ENCODE measurements at regions not wholly inside any gene's neighbourhood (a gene's known extent, or its start where the extent isn't known, plus 50 kb on each side); places are given as distances from the start of the nearest gene placed in this dataset.

DNA sequence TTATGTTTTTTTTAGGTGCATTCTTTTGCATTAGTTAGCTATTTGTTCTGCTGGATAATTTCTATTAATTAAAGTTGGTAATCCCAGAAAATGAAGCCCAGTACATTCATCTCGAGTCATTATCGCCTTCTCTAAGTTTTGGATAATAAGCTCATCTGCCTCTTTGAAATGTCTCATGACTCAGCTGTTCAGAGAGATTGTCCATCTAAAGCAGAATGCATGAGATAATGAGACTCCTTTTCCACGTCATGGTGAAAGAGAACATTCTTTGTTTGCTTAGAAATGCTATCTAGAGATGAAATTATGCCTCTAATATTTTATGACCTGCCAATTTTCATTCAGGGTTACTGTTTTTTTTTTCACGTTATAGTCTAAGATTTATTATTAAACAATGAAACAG is 374.7 kb upstream of the GOLIM4 start:
- Mint-ChIP-seq H3K4me1 (ENCODE audit: low read depth) (peaks cover 3% of the 10 kb centered on the region), H3K27me3 (no peaks in the 10 kb centered on the region), H3K4me3 (ENCODE audit: low read depth) (no peak overlapping the region), H3K27ac (no peak overlapping the region), H3K36me3 (ENCODE audit: insufficient read depth) (no peaks in the 10 kb centered on the region), H3K9me3 (ENCODE audit: low read depth) (no peaks in the 10 kb centered on the region)
- TF ChIP-seq, protein P1, sequence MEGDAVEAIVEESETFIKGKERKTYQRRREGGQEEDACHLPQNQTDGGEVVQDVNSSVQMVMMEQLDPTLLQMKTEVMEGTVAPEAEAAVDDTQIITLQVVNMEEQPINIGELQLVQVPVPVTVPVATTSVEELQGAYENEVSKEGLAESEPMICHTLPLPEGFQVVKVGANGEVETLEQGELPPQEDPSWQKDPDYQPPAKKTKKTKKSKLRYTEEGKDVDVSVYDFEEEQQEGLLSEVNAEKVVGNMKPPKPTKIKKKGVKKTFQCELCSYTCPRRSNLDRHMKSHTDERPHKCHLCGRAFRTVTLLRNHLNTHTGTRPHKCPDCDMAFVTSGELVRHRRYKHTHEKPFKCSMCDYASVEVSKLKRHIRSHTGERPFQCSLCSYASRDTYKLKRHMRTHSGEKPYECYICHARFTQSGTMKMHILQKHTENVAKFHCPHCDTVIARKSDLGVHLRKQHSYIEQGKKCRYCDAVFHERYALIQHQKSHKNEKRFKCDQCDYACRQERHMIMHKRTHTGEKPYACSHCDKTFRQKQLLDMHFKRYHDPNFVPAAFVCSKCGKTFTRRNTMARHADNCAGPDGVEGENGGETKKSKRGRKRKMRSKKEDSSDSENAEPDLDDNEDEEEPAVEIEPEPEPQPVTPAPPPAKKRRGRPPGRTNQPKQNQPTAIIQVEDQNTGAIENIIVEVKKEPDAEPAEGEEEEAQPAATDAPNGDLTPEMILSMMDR (IDR thresholded peaks at IDR 0.05; ENCODE audit: unreplicated experiment) = no peak
- no peak for DNase-seq (ENCODE audit: low spot score, unreplicated experiment)

DNA sequence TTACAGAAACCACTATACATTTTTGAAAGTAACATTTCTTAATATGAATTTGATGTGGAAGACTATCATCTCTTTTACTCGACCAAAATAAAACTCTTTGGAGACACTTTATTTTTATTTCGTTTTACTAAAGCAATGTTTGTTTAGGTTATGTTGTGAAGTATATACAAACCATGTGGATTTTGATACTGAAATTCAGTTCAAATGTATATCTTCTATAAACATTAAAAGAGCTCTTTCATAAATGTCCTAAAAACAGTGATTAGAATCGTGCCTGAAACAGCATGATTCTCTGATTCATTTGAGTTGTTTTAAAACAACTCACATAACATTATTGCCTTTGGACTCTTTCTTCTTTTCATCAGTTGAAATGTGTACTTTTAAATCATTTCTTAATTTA is 373.7 kb upstream of the GOLIM4 start:
- Mint-ChIP-seq H3K9me3 (ENCODE audit: low read depth) (peaks cover 8% of the 10 kb centered on the region), H3K27ac (no peak overlapping the region), H3K36me3 (ENCODE audit: insufficient read depth) (peaks cover 6% of the 10 kb centered on the region), H3K27me3 (no peaks in the 10 kb centered on the region), H3K4me3 (ENCODE audit: low read depth) (no peak overlapping the region), H3K4me1 (ENCODE audit: low read depth) (peaks cover 3% of the 10 kb centered on the region)
- TF ChIP-seq, protein P1 (IDR thresholded peaks at IDR 0.05; ENCODE audit: unreplicated experiment) = no peak
- DNase-seq (ENCODE audit: low spot score, unreplicated experiment) = no peak

DNA sequence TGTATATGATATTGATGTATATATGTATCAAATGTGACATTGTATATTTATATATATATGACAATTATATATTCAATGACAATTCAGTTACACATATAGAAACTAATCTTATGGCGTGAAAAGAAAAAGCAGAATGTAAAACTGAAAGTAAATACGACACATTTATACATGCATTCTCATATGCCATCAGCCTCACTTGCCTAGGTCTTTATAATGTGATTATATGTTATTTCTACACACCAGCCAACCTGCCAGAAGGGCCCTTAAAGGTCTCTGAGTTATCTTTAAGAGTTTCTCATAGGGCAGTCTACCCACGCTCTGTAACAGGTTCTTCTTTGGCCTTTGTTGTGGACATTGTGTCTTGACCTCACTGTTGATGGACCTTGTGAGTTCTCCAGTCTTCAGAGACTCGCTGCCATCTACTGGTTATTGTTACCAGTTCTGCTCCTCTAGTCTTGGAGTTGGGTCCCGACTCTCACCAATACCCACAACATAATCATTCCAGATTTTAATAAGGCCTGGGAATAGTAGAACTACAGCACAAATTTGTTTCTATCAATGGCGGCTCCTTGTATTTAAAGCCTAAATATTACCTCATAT is 371.5 kb upstream of the GOLIM4 start:
- TF ChIP-seq, protein P1 (IDR thresholded peaks at IDR 0.05; ENCODE audit: unreplicated experiment) = peak; percentile 58
- Mint-ChIP-seq H3K9me3 (ENCODE audit: low read depth) (peaks cover 19% of the 10 kb centered on the region), H3K36me3 (ENCODE audit: insufficient read depth) (peaks cover 14% of the 10 kb centered on the region), H3K4me1 (ENCODE audit: low read depth) (peaks cover 2% of the 10 kb centered on the region), H3K27me3 (no peaks in the 10 kb centered on the region), H3K27ac (no peak overlapping the region), H3K4me3 (ENCODE audit: low read depth) (no peak overlapping the region)
- no peak for DNase-seq (ENCODE audit: low spot score, unreplicated experiment)

DNA sequence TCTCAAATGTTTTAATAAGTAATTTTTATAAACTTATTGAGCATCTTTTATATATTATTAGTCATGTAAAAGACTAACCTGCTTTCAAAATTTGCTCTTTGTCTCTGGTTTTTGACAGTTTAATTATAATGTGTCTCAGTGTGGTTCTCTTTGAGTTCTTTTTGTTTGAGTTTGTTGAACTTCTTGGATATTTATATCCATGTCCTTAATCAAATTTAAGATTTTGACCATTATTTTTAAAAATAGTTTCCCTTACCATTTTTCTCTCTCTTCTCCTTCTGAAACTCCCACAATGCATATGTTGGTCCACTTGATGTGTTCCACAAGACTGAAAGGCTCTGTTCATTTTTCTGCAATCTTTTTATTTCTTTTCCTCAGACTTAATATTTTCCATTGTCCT is 366.1 kb upstream of the GOLIM4 start:
- H3K27ac Mint-ChIP-seq = no peak overlapping the region
- TF ChIP-seq, protein P1 (IDR thresholded peaks at IDR 0.05; ENCODE audit: unreplicated experiment) = no peak
- peaks cover 21% of the 10 kb centered on the region for H3K36me3 Mint-ChIP-seq (ENCODE audit: insufficient read depth)
- no peak for DNase-seq (ENCODE audit: low spot score, unreplicated experiment)
- peaks cover 31% of the 10 kb centered on the region for H3K9me3 Mint-ChIP-seq (ENCODE audit: low read depth)
- H3K27me3 Mint-ChIP-seq = no peaks in the 10 kb centered on the region
- H3K4me3 Mint-ChIP-seq (ENCODE audit: low read depth) = no peak overlapping the region
- peaks cover 2% of the 10 kb centered on the region for H3K4me1 Mint-ChIP-seq (ENCODE audit: low read depth)

DNA sequence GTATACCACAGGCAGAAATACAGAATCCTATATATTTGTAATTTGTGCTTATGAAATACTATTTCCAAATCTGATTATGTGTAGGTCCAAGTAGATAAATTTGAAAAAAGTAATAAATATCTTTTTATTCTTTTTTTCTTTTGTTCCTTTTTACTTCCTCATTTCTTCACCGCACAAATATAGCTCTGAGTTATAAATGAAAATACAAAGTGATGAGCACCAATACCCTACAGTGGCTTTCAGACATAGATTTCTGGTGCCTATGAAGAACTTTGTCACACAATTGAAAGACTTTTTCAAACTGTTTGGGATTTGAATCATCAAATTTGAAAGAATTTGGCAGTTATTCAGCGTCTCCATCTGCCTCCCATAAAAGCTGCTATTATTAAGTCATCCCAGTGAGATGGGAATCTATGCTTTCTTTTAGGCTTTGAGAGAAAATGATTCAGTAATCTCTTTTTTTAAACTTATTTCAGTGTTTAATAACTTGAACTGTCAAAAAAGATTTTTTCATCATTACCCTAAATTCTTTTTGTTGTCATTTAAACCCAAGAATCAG is 363.6 kb upstream of the GOLIM4 start:
- H3K27ac Mint-ChIP-seq = no peak overlapping the region
- no peak overlapping the region for H3K4me3 Mint-ChIP-seq (ENCODE audit: low read depth)
- TF ChIP-seq, protein P1 (IDR thresholded peaks at IDR 0.05; ENCODE audit: unreplicated experiment) = no peak
- peaks cover 13% of the 10 kb centered on the region for H3K36me3 Mint-ChIP-seq (ENCODE audit: insufficient read depth)
- peaks cover 21% of the 10 kb centered on the region for H3K9me3 Mint-ChIP-seq (ENCODE audit: low read depth)
- DNase-seq (ENCODE audit: low spot score, unreplicated experiment) = no peak
- no peaks in the 10 kb centered on the region for H3K27me3 Mint-ChIP-seq
- peaks cover 1% of the 10 kb centered on the region for H3K4me1 Mint-ChIP-seq (ENCODE audit: low read depth)

Data from progenitor cell of endocrine pancreas (in vitro differentiated cells).